ENCODE measurements at regions not wholly inside any gene's neighbourhood (a gene's known extent, or its start where the extent isn't known, plus 50 kb on each side); places are given as distances from the start of the nearest gene placed in this dataset.

DNA sequence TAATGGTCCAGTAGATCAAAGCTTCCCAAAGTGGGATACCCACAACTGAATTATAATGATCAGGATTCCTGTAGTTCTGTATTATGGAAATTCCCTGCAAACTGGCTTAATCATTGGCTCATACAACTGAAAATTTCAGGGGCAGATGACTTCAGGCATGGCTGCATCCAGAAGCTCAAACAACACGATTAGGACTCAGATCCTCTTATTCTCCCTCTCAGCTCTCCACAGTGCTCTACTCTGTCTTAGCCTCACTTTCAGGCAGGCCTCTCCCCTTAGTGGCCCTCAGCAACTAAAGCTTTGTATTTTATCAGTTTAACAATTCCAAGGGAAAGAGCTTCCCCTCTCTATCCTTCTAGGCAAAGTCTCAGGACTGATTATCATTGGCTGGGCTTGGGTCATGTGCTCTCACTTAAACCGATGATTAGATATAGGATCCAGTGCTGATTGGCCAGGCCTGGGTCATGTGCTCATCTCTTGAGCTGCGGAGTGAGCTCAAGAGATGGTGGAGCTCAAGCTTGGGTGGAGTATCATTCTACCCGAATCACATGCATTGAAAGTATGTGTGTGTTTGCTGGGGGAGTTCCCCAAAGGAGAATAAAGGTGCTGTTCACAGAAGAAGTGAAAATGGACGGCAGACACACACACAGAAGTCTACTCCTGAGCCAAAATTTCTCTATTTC is 57.9 kb upstream of the RUNX3 start:
- CTCF ChIA-PET, result no interaction called here
- Histone ChIP-seq H3K9me2 (ENCODE audit: insufficient read depth) (no peaks in the 10 kb centered on the region), H4K20me1 (ENCODE audit: insufficient read depth) (no peaks in the 10 kb centered on the region), H3K27ac (no peak overlapping the region), H2AFZ (no peak overlapping the region), H3K4me1 (replicated peaks; ENCODE audit: insufficient read depth) (no peaks in the 10 kb centered on the region), H3K4me3 (no peak overlapping the region), H3K4me2 (no peak overlapping the region), H3K9me3 (ENCODE audit: insufficient read depth, low read depth) (no peaks in the 10 kb centered on the region), H3K36me3 (ENCODE audit: low read depth) (no peaks in the 10 kb centered on the region), H3K79me2 (ENCODE audit: low read depth) (no peaks in the 10 kb centered on the region), H3K27me3 (ENCODE audit: insufficient read depth, low read depth) (no peaks in the 10 kb centered on the region), H3F3A (ENCODE audit: insufficient read depth, low read depth) (no peaks in the 10 kb centered on the region)
- intact Hi-C loops (cut with micrococcal nuclease; ENCODE audit: unreplicated experiment), result no loop called here
- POLR2A ChIA-PET (ENCODE audit: unreplicated experiment), result no interaction called here
- BruUV-seq (replicated peaks), result no TSS peak
- TF ChIP-seq CTCF (conservative IDR thresholded peaks at IDR 0.05) (no peak), EZH2 (IDR thresholded peaks at IDR 0.05; ENCODE audit: low read depth) (no peak)
- DNase-seq, result no peak

DNA sequence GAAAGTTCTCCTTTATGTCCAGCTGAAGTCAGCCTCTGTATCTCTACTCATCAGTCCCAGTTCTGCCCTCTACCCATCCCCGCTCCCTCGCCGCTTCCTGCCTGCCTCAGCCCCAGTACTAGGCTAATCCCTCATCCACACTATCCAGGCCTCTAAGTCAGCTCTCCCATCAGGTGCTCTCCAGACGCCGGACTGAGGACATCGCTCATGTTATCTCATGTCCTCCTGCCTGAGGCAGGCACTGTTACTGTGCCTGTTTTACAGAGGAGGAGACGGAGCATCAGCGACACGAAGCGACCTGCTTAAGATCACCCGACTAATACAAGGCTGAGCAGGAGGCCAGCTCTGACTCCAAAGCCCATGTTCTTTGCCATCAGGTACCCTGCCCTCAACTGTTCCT is 57.3 kb upstream of the RUNX3 start:
- Histone ChIP-seq H4K20me1 (ENCODE audit: insufficient read depth) (no peaks in the 10 kb centered on the region), H3K9me2 (ENCODE audit: insufficient read depth) (no peaks in the 10 kb centered on the region), H3K9me3 (ENCODE audit: insufficient read depth, low read depth) (no peaks in the 10 kb centered on the region), H3K4me1 (replicated peaks; ENCODE audit: insufficient read depth) (no peaks in the 10 kb centered on the region), H3K79me2 (ENCODE audit: low read depth) (no peaks in the 10 kb centered on the region), H3F3A (ENCODE audit: insufficient read depth, low read depth) (no peaks in the 10 kb centered on the region), H3K27me3 (ENCODE audit: insufficient read depth, low read depth) (no peaks in the 10 kb centered on the region), H2AFZ (no peak overlapping the region), H3K4me2 (no peak overlapping the region), H3K36me3 (ENCODE audit: low read depth) (no peaks in the 10 kb centered on the region), H3K4me3 (no peak overlapping the region), H3K27ac (no peak overlapping the region)
- ChIA-PET CTCF (no interaction called here), POLR2A (ENCODE audit: unreplicated experiment) (no interaction called here)
- BruUV-seq (replicated peaks), result no TSS peak
- no peak for TF ChIP-seq EZH2 (IDR thresholded peaks at IDR 0.05; ENCODE audit: low read depth)
- no peak for TF ChIP-seq CTCF (conservative IDR thresholded peaks at IDR 0.05)
- DNase-seq, result no peak
- intact Hi-C loops (cut with micrococcal nuclease; ENCODE audit: unreplicated experiment), result no loop called here

- H3K9me3 ChIP-seq (ENCODE audit: insufficient read depth, low read depth), result no peaks in the 10 kb centered on the region
- H3K4me2 ChIP-seq, result no peak overlapping the region
- no peaks in the 10 kb centered on the region for H3K4me1 ChIP-seq (replicated peaks; ENCODE audit: insufficient read depth)
- TF ChIP-seq CTCF (conservative IDR thresholded peaks at IDR 0.05) (no peak), EZH2 (IDR thresholded peaks at IDR 0.05; ENCODE audit: low read depth) (no peak)
- intact Hi-C loops (cut with micrococcal nuclease; ENCODE audit: unreplicated experiment), result no loop called here
- DNase-seq, result no peak
- H4K20me1 ChIP-seq (ENCODE audit: insufficient read depth), result no peaks in the 10 kb centered on the region
- POLR2A ChIA-PET (ENCODE audit: unreplicated experiment), result no interaction called here
- H3K4me3 ChIP-seq, result no peak overlapping the region
- no peaks in the 10 kb centered on the region for H3K9me2 ChIP-seq (ENCODE audit: insufficient read depth)
- no peaks in the 10 kb centered on the region for H3K36me3 ChIP-seq (ENCODE audit: low read depth)
- CTCF ChIA-PET, result interaction anchor here (0.6 kb wide), 1 partner anchor 218 kb away, joined by 3 read pairs; no protein-coding TSS in a partner anchor
- no peaks in the 10 kb centered on the region for H3K27me3 ChIP-seq (ENCODE audit: insufficient read depth, low read depth)
- no peaks in the 10 kb centered on the region for H3F3A ChIP-seq (ENCODE audit: insufficient read depth, low read depth)
- no peak overlapping the region for H2AFZ ChIP-seq
- H3K27ac ChIP-seq, result no peak overlapping the region
- no TSS peak for BruUV-seq (replicated peaks)
- no peaks in the 10 kb centered on the region for H3K79me2 ChIP-seq (ENCODE audit: low read depth)
These were observed 56.4 kb upstream of the RUNX3 start for GRCh38 chr1:24986372-24986965.

All from PC-9 (cell line).